Hepatocyte (in vitro differentiated cells): ENCODE measurements at regions not wholly inside any gene's neighbourhood (a gene's known extent, or its start where the extent isn't known, plus 50 kb on each side); places are given as distances from the start of the nearest gene placed in this dataset.

Source experiments
- EZH2 ChIP-seq: fragments of 200-600 bp; sonication (generic); IDR thresholded peaks from 2 replicates; pipeline ENCODE4 v1.6.1; 2016; ENCODE audit warnings: antibody characterized with exemption, mild to moderate bottlenecking, borderline replicate concordance
- TF ChIP-seq, protein P1 (sequence below): fragments of 200-600 bp; sonication (generic); IDR thresholded peaks from 2 replicates; pipeline ENCODE4 v1.5.1; 2016; ENCODE audit warnings: antibody characterized with exemption, mild to moderate bottlenecking; ENCODE audit not compliant: poor library complexity

GRCh38 chr2:16046649-16047048 is 106.3 kb downstream of the MYCN start:
- TF ChIP-seq, protein P1, sequence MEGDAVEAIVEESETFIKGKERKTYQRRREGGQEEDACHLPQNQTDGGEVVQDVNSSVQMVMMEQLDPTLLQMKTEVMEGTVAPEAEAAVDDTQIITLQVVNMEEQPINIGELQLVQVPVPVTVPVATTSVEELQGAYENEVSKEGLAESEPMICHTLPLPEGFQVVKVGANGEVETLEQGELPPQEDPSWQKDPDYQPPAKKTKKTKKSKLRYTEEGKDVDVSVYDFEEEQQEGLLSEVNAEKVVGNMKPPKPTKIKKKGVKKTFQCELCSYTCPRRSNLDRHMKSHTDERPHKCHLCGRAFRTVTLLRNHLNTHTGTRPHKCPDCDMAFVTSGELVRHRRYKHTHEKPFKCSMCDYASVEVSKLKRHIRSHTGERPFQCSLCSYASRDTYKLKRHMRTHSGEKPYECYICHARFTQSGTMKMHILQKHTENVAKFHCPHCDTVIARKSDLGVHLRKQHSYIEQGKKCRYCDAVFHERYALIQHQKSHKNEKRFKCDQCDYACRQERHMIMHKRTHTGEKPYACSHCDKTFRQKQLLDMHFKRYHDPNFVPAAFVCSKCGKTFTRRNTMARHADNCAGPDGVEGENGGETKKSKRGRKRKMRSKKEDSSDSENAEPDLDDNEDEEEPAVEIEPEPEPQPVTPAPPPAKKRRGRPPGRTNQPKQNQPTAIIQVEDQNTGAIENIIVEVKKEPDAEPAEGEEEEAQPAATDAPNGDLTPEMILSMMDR = no peak
- no peak for TF ChIP-seq EZH2
